Ishikawa (cell line): ENCODE measurements at regions not wholly inside any gene's neighbourhood (a gene's known extent, or its start where the extent isn't known, plus 50 kb on each side); places are given as distances from the start of the nearest gene placed in this dataset.

Experiments
- CEBPB ChIP-seq: IDR thresholded peaks from 2 replicates; pipeline ENCODE4 v1.6.1; 2012
- CREB1 ChIP-seq: IDR thresholded peaks from 2 replicates; pipeline ENCODE4 v1.6.1; 2012; ENCODE audit warnings: low read depth
- EGR1 ChIP-seq: IDR thresholded peaks from 2 replicates; pipeline ENCODE4 v1.6.1; 2012
- EP300 ChIP-seq: IDR thresholded peaks from 2 replicates; pipeline ENCODE4 v1.6.1; 2012; ENCODE audit warnings: borderline replicate concordance
- FOXM1 ChIP-seq: IDR thresholded peaks from 2 replicates; pipeline ENCODE4 v1.6.1; 2012; ENCODE audit warnings: low read depth, borderline replicate concordance
- MAX ChIP-seq: IDR thresholded peaks from 2 replicates; pipeline ENCODE4 v1.6.1; 2012
- NFIC ChIP-seq: IDR thresholded peaks from 2 replicates; pipeline ENCODE4 v1.6.1; 2012
- RAD21 ChIP-seq: IDR thresholded peaks from 2 replicates; pipeline ENCODE4 v1.6.1; 2012; ENCODE audit warnings: low read depth
- TAF1 ChIP-seq: IDR thresholded peaks from 2 replicates; pipeline ENCODE4 v1.6.1; 2012; ENCODE audit warnings: low read depth, mild to moderate bottlenecking
- TCF12 ChIP-seq: IDR thresholded peaks from 2 replicates; pipeline ENCODE4 v1.6.1; 2012; ENCODE audit warnings: low read depth
- TEAD4 ChIP-seq: IDR thresholded peaks from 2 replicates; pipeline ENCODE4 v1.6.1; 2012
- YY1 ChIP-seq: IDR thresholded peaks from 2 replicates; pipeline ENCODE4 v1.6.1; 2012; ENCODE audit warnings: low read depth
- ZBTB7A ChIP-seq: IDR thresholded peaks from 2 replicates; pipeline ENCODE4 v1.6.1; 2012; ENCODE audit warnings: low read depth
- TF ChIP-seq, protein P1 (sequence below): IDR thresholded peaks from 2 replicates; pipeline ENCODE4 v1.6.1; 2012
- TF ChIP-seq, protein P2 (sequence below): IDR thresholded peaks from 2 replicates; pipeline ENCODE4 v1.6.1; 2012; ENCODE audit warnings: low read depth, mild to moderate bottlenecking

GRCh38 chr1:242828199-242828598, 303.7 kb upstream of the PLD5 start:
- TF ChIP-seq EGR1 (no peak), RAD21 (0 out of 2 replicates have a peak, but pooled peaks have one; percentile 14)

- TF ChIP-seq NFIC (no peak), RAD21 (no peak), MAX (no peak), TAF1 (no peak), TEAD4 (no peak)
These were observed 303.0 kb upstream of the PLD5 start for GRCh38 chr1:242827538-242827937.

DNA sequence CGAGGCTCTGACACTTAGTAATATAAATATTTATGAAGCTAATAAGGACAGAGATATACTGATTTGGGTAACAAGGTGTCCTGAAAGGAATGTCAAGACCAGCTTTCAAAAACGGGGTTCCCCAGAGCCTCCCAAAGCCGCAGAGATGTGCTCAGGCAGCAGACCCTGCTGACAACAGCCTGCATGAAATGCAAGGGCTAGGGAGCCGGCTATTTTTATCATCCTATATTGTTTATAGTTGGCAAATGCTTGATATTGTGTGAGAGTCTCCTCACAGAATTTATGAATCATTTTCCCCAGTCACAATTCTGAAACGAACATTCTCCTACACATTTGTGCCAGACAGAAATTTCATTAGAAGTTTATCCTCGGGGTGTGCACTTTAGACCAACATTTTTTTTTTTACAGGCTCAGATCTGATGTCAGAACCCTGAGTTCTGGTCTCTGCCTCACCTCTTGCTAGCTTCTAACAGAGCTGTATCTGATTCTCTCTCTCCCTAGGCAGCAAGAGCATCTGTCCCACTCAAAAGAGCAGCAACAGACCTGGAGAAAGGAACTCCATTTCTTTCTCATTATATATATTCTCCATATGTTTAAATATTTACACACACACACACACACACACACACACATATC, 302.3 kb upstream of the PLD5 start:
- TF ChIP-seq RAD21 (no peak), TAF1 (no peak), EGR1 (no peak), ZBTB7A (no peak), NFIC (no peak), YY1 (no peak), CREB1 (no peak), FOXM1 (no peak)
- TF ChIP-seq, protein P1, sequence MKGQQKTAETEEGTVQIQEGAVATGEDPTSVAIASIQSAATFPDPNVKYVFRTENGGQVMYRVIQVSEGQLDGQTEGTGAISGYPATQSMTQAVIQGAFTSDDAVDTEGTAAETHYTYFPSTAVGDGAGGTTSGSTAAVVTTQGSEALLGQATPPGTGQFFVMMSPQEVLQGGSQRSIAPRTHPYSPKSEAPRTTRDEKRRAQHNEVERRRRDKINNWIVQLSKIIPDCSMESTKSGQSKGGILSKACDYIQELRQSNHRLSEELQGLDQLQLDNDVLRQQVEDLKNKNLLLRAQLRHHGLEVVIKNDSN = no peak

DNA sequence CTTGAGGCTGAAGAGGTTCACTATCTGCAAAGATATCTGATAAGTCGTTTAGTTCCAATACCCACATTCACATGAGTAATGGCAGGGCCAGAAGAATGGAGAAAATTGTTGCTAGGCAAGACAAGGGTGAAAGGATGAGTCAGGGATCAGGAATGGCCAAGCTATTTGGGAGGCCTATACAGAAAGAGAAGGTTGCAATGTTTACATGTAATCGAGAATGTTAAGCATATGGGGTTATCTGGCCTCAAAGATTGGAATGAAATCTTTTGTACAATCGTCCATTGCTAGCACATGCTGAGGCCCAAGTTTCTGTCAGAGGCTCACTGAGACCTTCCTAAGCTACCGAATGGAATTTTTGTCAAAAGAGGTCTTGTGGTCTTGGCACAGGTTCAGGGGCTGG, 299.9 kb upstream of the PLD5 start:
- TF ChIP-seq YY1 (no peak), NFIC (no peak), FOXM1 (no peak), TCF12 (no peak), ZBTB7A (no peak), TEAD4 (no peak), EGR1 (no peak), EP300 (no peak), RAD21 (no peak), CREB1 (no peak), MAX (no peak), CEBPB (no peak), TAF1 (no peak)
- TF ChIP-seq, protein P2, sequence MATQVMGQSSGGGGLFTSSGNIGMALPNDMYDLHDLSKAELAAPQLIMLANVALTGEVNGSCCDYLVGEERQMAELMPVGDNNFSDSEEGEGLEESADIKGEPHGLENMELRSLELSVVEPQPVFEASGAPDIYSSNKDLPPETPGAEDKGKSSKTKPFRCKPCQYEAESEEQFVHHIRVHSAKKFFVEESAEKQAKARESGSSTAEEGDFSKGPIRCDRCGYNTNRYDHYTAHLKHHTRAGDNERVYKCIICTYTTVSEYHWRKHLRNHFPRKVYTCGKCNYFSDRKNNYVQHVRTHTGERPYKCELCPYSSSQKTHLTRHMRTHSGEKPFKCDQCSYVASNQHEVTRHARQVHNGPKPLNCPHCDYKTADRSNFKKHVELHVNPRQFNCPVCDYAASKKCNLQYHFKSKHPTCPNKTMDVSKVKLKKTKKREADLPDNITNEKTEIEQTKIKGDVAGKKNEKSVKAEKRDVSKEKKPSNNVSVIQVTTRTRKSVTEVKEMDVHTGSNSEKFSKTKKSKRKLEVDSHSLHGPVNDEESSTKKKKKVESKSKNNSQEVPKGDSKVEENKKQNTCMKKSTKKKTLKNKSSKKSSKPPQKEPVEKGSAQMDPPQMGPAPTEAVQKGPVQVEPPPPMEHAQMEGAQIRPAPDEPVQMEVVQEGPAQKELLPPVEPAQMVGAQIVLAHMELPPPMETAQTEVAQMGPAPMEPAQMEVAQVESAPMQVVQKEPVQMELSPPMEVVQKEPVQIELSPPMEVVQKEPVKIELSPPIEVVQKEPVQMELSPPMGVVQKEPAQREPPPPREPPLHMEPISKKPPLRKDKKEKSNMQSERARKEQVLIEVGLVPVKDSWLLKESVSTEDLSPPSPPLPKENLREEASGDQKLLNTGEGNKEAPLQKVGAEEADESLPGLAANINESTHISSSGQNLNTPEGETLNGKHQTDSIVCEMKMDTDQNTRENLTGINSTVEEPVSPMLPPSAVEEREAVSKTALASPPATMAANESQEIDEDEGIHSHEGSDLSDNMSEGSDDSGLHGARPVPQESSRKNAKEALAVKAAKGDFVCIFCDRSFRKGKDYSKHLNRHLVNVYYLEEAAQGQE = no peak
- TF ChIP-seq, protein P1 = no peak

GRCh38 chr1:242813490-242814091, 289.1 kb upstream of the PLD5 start:
- TF ChIP-seq, protein P1 = no peak
- TF ChIP-seq FOXM1 (no peak), EGR1 (no peak), MAX (no peak), CREB1 (no peak), TAF1 (no peak), NFIC (no peak), CEBPB (no peak), ZBTB7A (no peak)
- TF ChIP-seq, protein P2 = no peak

DNA sequence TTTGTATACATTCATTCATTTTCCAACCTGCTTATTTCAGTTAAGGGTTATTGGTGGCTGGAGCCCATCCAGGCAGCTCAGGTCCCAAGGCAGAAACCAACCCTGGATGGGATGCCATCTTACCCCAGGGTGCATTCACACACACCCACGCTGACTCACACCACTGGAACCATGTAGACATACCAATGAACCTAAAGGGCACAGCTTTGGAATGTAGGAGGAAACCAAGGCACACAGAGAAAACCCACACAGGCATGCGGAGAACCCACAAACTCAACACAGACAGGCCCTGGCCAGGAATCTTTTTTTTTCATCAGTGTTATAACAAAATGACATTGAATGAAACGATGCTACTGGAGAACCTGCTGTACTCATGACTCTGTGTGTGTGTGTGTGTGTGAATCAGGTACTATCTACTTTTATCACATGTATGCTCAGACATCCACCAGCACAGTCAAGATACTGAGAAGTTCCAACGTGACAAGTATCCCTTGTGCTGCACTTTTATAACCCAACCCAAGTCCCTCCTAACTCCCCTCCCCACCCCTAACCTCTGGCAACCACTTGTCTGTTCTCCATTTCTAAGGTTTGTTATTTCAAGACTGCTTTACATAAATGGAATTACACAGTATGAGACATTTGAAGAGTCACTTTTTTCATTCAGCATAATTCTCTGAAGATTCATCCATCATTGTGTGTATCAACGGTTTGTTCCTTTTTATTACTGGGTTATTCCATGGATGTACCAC, 286.8 kb upstream of the PLD5 start:
- no peak for TF ChIP-seq RAD21
- TF ChIP-seq FOXM1 = no peak
- TF ChIP-seq YY1 = no peak
- no peak for TF ChIP-seq CREB1
- TF ChIP-seq TAF1 = no peak
- TF ChIP-seq EGR1 = no peak
